Spleen (tissue), 11 donors: ENCODE measurements at regions not wholly inside any gene's neighbourhood (a gene's known extent, or its start where the extent isn't known, plus 50 kb on each side); places are given as distances from the start of the nearest gene placed in this dataset.

Source experiments
- DNase-seq: peaks from one replicate; pipeline ENCODE4 v3.0.0-alpha.2; 2020
- H3K27ac ChIP-seq, 8 donors: fragments of 200-600 bp; sonication (generic) in 7 of 8; 1 replicate in 4 of 8; 2 replicates in 4 of 8; pipeline versions ENCODE4 v1.5.0 to v1.8.0; 2016 to 2021; ENCODE audit warnings: inconsistent platforms in 4 of 8, mild to moderate bottlenecking in 4 of 8, moderate library complexity in 1 of 8
- H3K27me3 ChIP-seq, 7 donors: fragments of 200-600 bp; sonication (generic) in 6 of 7; replicated peaks in 1 of 7; 1 replicate in 4 of 7; 2 replicates in 3 of 7; pipeline versions ENCODE4 v1.5.0 to v1.8.0; 2016 to 2021; ENCODE audit warnings: inconsistent platforms in 3 of 7, mild to moderate bottlenecking in 1 of 7
- H3K36me3 ChIP-seq, 6 donors: fragments of 200-600 bp; sonication (generic) in 5 of 6; 1 replicate in 4 of 6; 2 replicates in 2 of 6; pipeline versions ENCODE4 v1.5.0 to v1.8.0; 2016 to 2021; ENCODE audit warnings: inconsistent platforms in 2 of 6
- H3K4me1 ChIP-seq, 6 donors: fragments of 200-600 bp; sonication (generic) in 5 of 6; 1 replicate in 3 of 6; 2 replicates in 3 of 6; pipeline versions ENCODE4 v1.5.0 to v1.8.0; 2016 to 2021; ENCODE audit warnings: inconsistent platforms in 3 of 6
- H3K4me3 ChIP-seq, 8 donors: fragments of 200-600 bp; sonication (generic) in 7 of 8; 1 replicate in 4 of 8; 2 replicates in 4 of 8; pipeline versions ENCODE4 v1.5.0 to v1.8.0; 2016 to 2021; ENCODE audit warnings: inconsistent platforms in 4 of 8, mild to moderate bottlenecking in 4 of 8, moderate library complexity in 2 of 8
- H3K9me3 ChIP-seq, 8 donors: fragments of 200-600 bp; sonication (generic) in 7 of 8; 1 replicate in 4 of 8; 2 replicates in 4 of 8; pipeline versions ENCODE4 v1.5.0 to v1.8.0; 2016 to 2021; ENCODE audit warnings: inconsistent platforms in 4 of 8
- CTCF ChIP-seq, 11 experiments: fragments of 200-600 bp in 7 of 11; fragments of 450-650 bp in 4 of 11; sonication (generic) in 4 of 11; IDR thresholded peaks in 8 of 11; conservative IDR thresholded peaks in 3 of 11; 1 replicate in 7 of 11; 2 replicates in 4 of 11; pipeline versions ENCODE4 v1.4.0 to v1.8.0; 2016 to 2021; ENCODE audit warnings: antibody characterized with exemption in 11 of 11, inconsistent platforms in 4 of 11, mild to moderate bottlenecking in 1 of 11
- POLR2A ChIP-seq, 3 donors: fragments of 450-650 bp; IDR thresholded peaks; one replicate each; pipeline ENCODE4 v1.5.1; 2017; ENCODE audit warnings: antibody characterized with exemption in 3 of 3, mild to moderate bottlenecking in 1 of 3
- POLR2AphosphoS5 ChIP-seq, 3 donors: sonication (generic); formaldehyde crosslinking; IDR thresholded peaks; one replicate each; pipeline ENCODE4 v1.5.1; 2017; ENCODE audit warnings: antibody characterized with exemption in 3 of 3
- WGBS, 5 donors: extraction: QIAGEN DNeasy Blood & Tissue Kit in 3 of 5; methylation state at CpG; one replicate each; pipeline versions ENCODE4 v1.1.5 to v1.1.7; 2013 to 2018; 5-methylcytosine and 5-hydroxymethylcytosine counted together
- intact Hi-C: fragments of 100-400 bp; cut with DNase I; formaldehyde crosslinking; loops from one replicate; pipeline ENCODE4 v1.15.0; 2023; ENCODE audit warnings: low total_unique reads
- donor health status: healthy with polysubstance abuse.
- donor health status: DM: no; HTN: no; CAD: no; lungs with moderate emphysema.
- donor health status: DM: no; HTN: no; CAD: no.
- donor health status: Bipolar disorder and iron deficiency.
- donor health status: healthy.
- donor health status: DM: no; HTN: no; CAD: no.
- donor health status: DM: yes; HTN: yes; CAD: no.

DNA sequence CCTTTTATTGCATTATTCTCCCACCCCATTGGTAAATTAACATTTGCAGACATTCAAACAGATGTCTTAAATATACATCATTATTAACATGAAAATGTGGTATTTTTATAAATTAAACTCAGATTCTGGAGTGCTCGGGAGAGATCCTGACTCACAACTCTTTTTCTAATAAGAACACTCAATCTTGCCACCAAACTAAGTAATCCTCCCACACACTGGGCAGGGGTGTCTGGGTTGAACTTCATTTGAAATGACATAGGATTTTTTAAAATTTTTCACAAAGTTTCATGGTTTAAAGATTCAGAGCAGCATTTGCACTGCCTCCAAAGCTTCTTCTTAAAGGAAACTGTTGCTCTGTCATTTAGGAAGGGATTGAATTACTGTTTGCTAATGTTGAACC, 754.3 kb downstream of the MECOM start:
- no peak for DNase-seq
- no peaks in the 10 kb centered on the region for H3K27me3 ChIP-seq
- H3K27ac ChIP-seq: no peak overlapping the region
- H3K9me3 ChIP-seq: no peaks in the 10 kb centered on the region
- H3K4me1 ChIP-seq: no peaks in the 10 kb centered on the region
- no peak for TF ChIP-seq POLR2AphosphoS5 (IDR thresholded peaks at IDR 0.05)
- no peak for TF ChIP-seq POLR2A (IDR thresholded peaks at IDR 0.05)
- TF ChIP-seq CTCF (IDR thresholded peaks at IDR 0.05 in 8 of 11, conservative IDR thresholded peaks at IDR 0.05 in 3 of 11): no peak
- intact Hi-C loops: no loop called here
- H3K4me3 ChIP-seq: no peak overlapping the region
- 65 to 83% (median 74%) methylated on average over 1 of the region's 1 CpG for WGBS, 5 donors
- H3K36me3 ChIP-seq: no peaks in the 10 kb centered on the region

- intact Hi-C loops: no loop called here
- WGBS, 5 donors: 91 to 100% (median 98%) methylated on average over 1 of the region's 1 CpG
Measured at GRCh38 chr3:168895419-168895818, 768.1 kb downstream of the MECOM start.

DNA sequence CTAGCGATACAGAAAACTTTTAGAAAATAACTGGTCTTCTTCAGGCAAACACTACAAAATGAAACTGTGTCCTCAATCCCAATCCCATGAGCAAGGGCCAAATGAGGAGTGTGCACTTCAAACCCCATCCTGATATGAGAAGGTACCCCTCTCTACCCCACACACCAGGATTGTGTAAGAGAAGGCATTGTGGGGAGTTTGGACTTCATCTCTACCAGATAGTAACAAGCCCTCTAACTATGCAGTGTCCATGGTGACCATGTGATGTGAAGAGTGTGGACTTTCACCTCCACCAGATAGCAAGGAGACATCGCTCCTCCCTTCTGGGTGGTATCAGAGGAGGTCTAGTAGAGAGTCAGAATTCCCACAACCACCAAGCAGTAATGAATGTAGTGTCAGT, 769.3 kb downstream of the MECOM start:
- no peak for TF ChIP-seq CTCF (IDR thresholded peaks at IDR 0.05 in 8 of 11, conservative IDR thresholded peaks at IDR 0.05 in 3 of 11)
- TF ChIP-seq POLR2A (IDR thresholded peaks at IDR 0.05): no peak
- no peak for TF ChIP-seq POLR2AphosphoS5 (IDR thresholded peaks at IDR 0.05)
- 83 to 98% (median 92%) methylated on average over 2 of the region's 2 CpGs for WGBS, 5 donors
- intact Hi-C loops: no loop called here
- Histone ChIP-seq H3K27ac (no peak overlapping the region), H3K4me3 (no peak overlapping the region), H3K36me3 (no peaks in the 10 kb centered on the region), H3K4me1 (no peaks in the 10 kb centered on the region), H3K9me3 (peaks cover 0 to 32% (median 22%) of the 10 kb centered on the region in 8 donors), H3K27me3 (no peaks in the 10 kb centered on the region)
- DNase-seq: no peak

More at GRCh38 chr3:168895419-168895818, 768.1 kb downstream of the MECOM start:
- Histone ChIP-seq H3K4me3 (no peak overlapping the region), H3K9me3 (peaks cover 0 to 32% (median 22%) of the 10 kb centered on the region in 8 donors), H3K27me3 (no peaks in the 10 kb centered on the region), H3K36me3 (no peaks in the 10 kb centered on the region), H3K4me1 (no peaks in the 10 kb centered on the region), H3K27ac (no peak overlapping the region)
- no peak for DNase-seq
- TF ChIP-seq POLR2AphosphoS5 (IDR thresholded peaks at IDR 0.05): no peak
- TF ChIP-seq CTCF (IDR thresholded peaks at IDR 0.05 in 8 of 11, conservative IDR thresholded peaks at IDR 0.05 in 3 of 11): no peak
- no peak for TF ChIP-seq POLR2A (IDR thresholded peaks at IDR 0.05)

- TF ChIP-seq CTCF (IDR thresholded peaks at IDR 0.05 in 8 of 11, conservative IDR thresholded peaks at IDR 0.05 in 3 of 11): no peak
- no peak for TF ChIP-seq POLR2A (IDR thresholded peaks at IDR 0.05)
- TF ChIP-seq POLR2AphosphoS5 (IDR thresholded peaks at IDR 0.05): no peak
- Histone ChIP-seq H3K9me3 (peaks cover 0 to 7% (median 4%) of the 10 kb centered on the region in 8 donors), H3K4me1 (no peaks in the 10 kb centered on the region), H3K4me3 (no peak overlapping the region), H3K36me3 (no peaks in the 10 kb centered on the region), H3K27me3 (no peaks in the 10 kb centered on the region), H3K27ac (no peak overlapping the region)
- DNase-seq: no peak
- 0 to 88% (median 72%) methylated on average over 1 of the region's 1 CpG for WGBS, 5 donors
- intact Hi-C loops: no loop called here
Measured at GRCh38 chr3:168889666-168890065, 773.8 kb downstream of the MECOM start.
